SK-N-SH (cell line): ENCODE measurements at regions not wholly inside any gene's neighbourhood (a gene's known extent, or its start where the extent isn't known, plus 50 kb on each side); places are given as distances from the start of the nearest gene placed in this dataset.

Experiments used
- CTCF ChIA-PET: fragments of 300-600, 350-600 bp; formaldehyde crosslinking; extraction: SDS; loops from one replicate; lab custom pipeline; 2021; lab: Yijun Ruan, JAX
- POLR2A ChIA-PET: fragments of 350-600 bp; sonication (Branson Sonifier 250); formaldehyde crosslinking; extraction: SDS; loops from one replicate; lab custom pipeline; 2020; ENCODE audit warnings: antibody characterized with exemption, inconsistent platforms; lab: Yijun Ruan, JAX
- DNase-seq: peaks from one replicate; pipeline ENCODE4 v3.0.0; 2012
- H2AFZ ChIP-seq: fragments of 200-600 bp; sonication (generic); 2 replicates; pipeline ENCODE4 v1.8.1; 2016; ENCODE audit warnings: antibody characterized with exemption, mild to moderate bottlenecking, low read depth
- H3F3A ChIP-seq: fragments of 200-600 bp; sonication (generic); replicated peaks from 2 replicates; pipeline ENCODE3; 2016; ENCODE audit warnings: antibody characterized with exemption, mild to moderate bottlenecking; ENCODE audit not compliant: insufficient read depth
- H3K27ac ChIP-seq, 2 experiments: fragments of 200-500 bp in 1 of 2; fragments of 200-600 bp in 1 of 2; sonication (Bioruptor generic) in 1 of 2; sonication (generic), shearing (Covaris generic) in 1 of 2; 2 replicates each; pipeline versions ENCODE4 v1.5.1 to v1.6.1; 2014 to 2016; ENCODE audit warnings: low read depth in 2 of 2, inconsistent platforms in 1 of 2, low read length in 1 of 2, mild to moderate bottlenecking in 1 of 2, mixed read lengths in 1 of 2
- H3K27me3 ChIP-seq: fragments of 200-600 bp; sonication (generic), shearing (Covaris generic); 2 replicates; pipeline ENCODE4 v1.6.1; 2016; ENCODE audit warnings: mixed run types; ENCODE audit not compliant: insufficient read depth
- H3K36me3 ChIP-seq, 2 experiments: fragments of 200-500 bp in 1 of 2; fragments of 200-600 bp in 1 of 2; sonication (Bioruptor generic) in 1 of 2; sonication (generic) in 1 of 2; replicated peaks in 1 of 2; 2 replicates each; pipeline versions ENCODE3 to v1.5.1; 2014 to 2016; ENCODE audit warnings: low read length in 1 of 2, mild to moderate bottlenecking in 1 of 2; ENCODE audit not compliant: insufficient read depth in 2 of 2, control insufficient read depth in 1 of 2
- H3K4me1 ChIP-seq, 2 experiments: fragments of 200-500 bp in 1 of 2; fragments of 200-600 bp in 1 of 2; sonication (Bioruptor generic) in 1 of 2; sonication (generic), shearing (Covaris generic) in 1 of 2; 2 replicates each; pipeline versions ENCODE4 v1.5.1 to v1.6.1; 2014 to 2016; ENCODE audit warnings: low read depth in 1 of 2, low read length in 1 of 2, mixed run types in 1 of 2; ENCODE audit not compliant: insufficient read depth in 2 of 2, control insufficient read depth in 1 of 2
- H3K4me2 ChIP-seq: fragments of 200-600 bp; sonication (generic), shearing (Covaris generic); 2 replicates; pipeline ENCODE4 v1.6.1; 2017; ENCODE audit warnings: mixed run types
- H3K4me3 ChIP-seq, 2 experiments: fragments of 200-500 bp in 1 of 2; fragments of 200-600 bp in 1 of 2; sonication (Bioruptor generic) in 1 of 2; sonication (generic), shearing (Covaris generic) in 1 of 2; 2 replicates each; pipeline versions ENCODE4 v1.5.1 to v1.8.1; 2014 to 2016; ENCODE audit warnings: low read depth in 2 of 2, inconsistent platforms in 1 of 2, low read length in 1 of 2, mild to moderate bottlenecking in 1 of 2, mixed read lengths in 1 of 2, moderate library complexity in 1 of 2
- H3K79me2 ChIP-seq: fragments of 200-600 bp; sonication (generic); 2 replicates; pipeline ENCODE4 v1.8.1; 2017; ENCODE audit warnings: mild to moderate bottlenecking; ENCODE audit not compliant: insufficient read depth
- H3K9ac ChIP-seq: fragments of 200-600 bp; sonication (generic); 2 replicates; pipeline ENCODE4 v1.6.1; 2017; ENCODE audit warnings: mixed run types
- H3K9me2 ChIP-seq: fragments of 200-600 bp; sonication (generic); 2 replicates; pipeline ENCODE4 v1.6.1; 2017; ENCODE audit warnings: mixed run types
- H3K9me3 ChIP-seq: fragments of 200-600 bp; sonication (generic); 2 replicates; pipeline ENCODE4 v1.6.1; 2017; ENCODE audit warnings: mixed run types, mild to moderate bottlenecking, moderate library complexity
- H4K20me1 ChIP-seq: fragments of 200-600 bp; sonication (generic); 2 replicates; pipeline ENCODE4 v1.6.1; 2017; ENCODE audit warnings: mild to moderate bottlenecking, mixed run types; ENCODE audit not compliant: insufficient read depth
- CHD2 ChIP-seq: fragments of 150-350 bp; IDR thresholded peaks from 2 replicates; pipeline ENCODE4 v1.6.1; 2018; ENCODE audit warnings: low read length; ENCODE audit not compliant: partially characterized antibody
- CTCF ChIP-seq: fragments of 200-600 bp; sonication (generic); IDR thresholded peaks from 2 replicates; pipeline ENCODE4 v1.6.1; 2017; ENCODE audit warnings: antibody characterized with exemption, mild to moderate bottlenecking, moderate library complexity
- FOSL2 ChIP-seq: IDR thresholded peaks from 2 replicates; pipeline ENCODE4 v1.4.0; 2012; ENCODE audit warnings: low read depth, mild to moderate bottlenecking, moderate library complexity, borderline replicate concordance
- FOXJ3 ChIP-seq: sonication (generic); formaldehyde crosslinking; IDR thresholded peaks from 2 replicates; pipeline ENCODE4 v1.5.1; 2020; ENCODE audit warnings: mild to moderate bottlenecking, missing genetic modification reagents
- GATA2 ChIP-seq: sonication (generic); formaldehyde crosslinking; IDR thresholded peaks from 2 replicates; pipeline ENCODE4 v1.5.0; 2020; ENCODE audit warnings: mild to moderate bottlenecking, missing genetic modification reagents
- MAX ChIP-seq: IDR thresholded peaks from 2 replicates; pipeline ENCODE4 v1.4.0; 2012; ENCODE audit warnings: low read depth
- MEF2A ChIP-seq: IDR thresholded peaks from 2 replicates; pipeline ENCODE4 v1.4.0; 2012; ENCODE audit warnings: low read depth, borderline replicate concordance
- NRF1 ChIP-seq: IDR thresholded peaks from 2 replicates; pipeline ENCODE4 v1.6.1; 2012; ENCODE audit warnings: low read depth, mild to moderate bottlenecking, low read length
- RCOR1 ChIP-seq: fragments of 150-350 bp; IDR thresholded peaks from 2 replicates; pipeline ENCODE4 v1.6.1; 2017; ENCODE audit warnings: antibody characterized with exemption, low read length
- REST ChIP-seq: IDR thresholded peaks from 2 replicates; pipeline ENCODE4 v1.6.1; 2012; ENCODE audit warnings: mild to moderate bottlenecking, low read depth, low read length, moderate library complexity
- RFX5 ChIP-seq: IDR thresholded peaks from 2 replicates; pipeline ENCODE4 v1.6.1; 2012; ENCODE audit warnings: mild to moderate bottlenecking, improper control_type of control experiment, low read length
- RXRA ChIP-seq: IDR thresholded peaks from 2 replicates; pipeline ENCODE4 v1.4.0; 2012; ENCODE audit warnings: low read depth, mild to moderate bottlenecking, borderline replicate concordance
- TAF1 ChIP-seq: IDR thresholded peaks from 2 replicates; pipeline ENCODE4 v1.6.1; 2012; ENCODE audit warnings: low read depth, mild to moderate bottlenecking, low read length, moderate library complexity, borderline replicate concordance
- TCF12 ChIP-seq: IDR thresholded peaks from 2 replicates; pipeline ENCODE4 v1.4.0; 2012
- USF1 ChIP-seq: IDR thresholded peaks from 2 replicates; pipeline ENCODE4 v1.4.0; 2012; ENCODE audit warnings: low read depth, borderline replicate concordance
- YY1 ChIP-seq: IDR thresholded peaks from 2 replicates; pipeline ENCODE4 v1.4.0; 2012; ENCODE audit warnings: low read depth, mild to moderate bottlenecking
- WGBS: methylation state at CpG from one replicate; pipeline ENCODE4 v1.1.6; 2017; ENCODE audit warnings: low lambda C conversion rate; 5-methylcytosine and 5-hydroxymethylcytosine counted together

GRCh38 chr2:126449677-126450076, 206.3 kb upstream of the GYPC start (continued):
- TF ChIP-seq FOXJ3 (CRISPR knock-in tag) (no peak), TAF1 (no peak), MAX (no peak), NRF1 (no peak), CHD2 (no peak), MEF2A (no peak)

GRCh38 chr2:126463892-126464674, 191.9 kb upstream of the GYPC start:
- no peak overlapping the region for H3K9ac ChIP-seq
- 9% methylated on average over 8 of the region's 8 CpGs for WGBS
- TF ChIP-seq RXRA (no peak), RFX5 (no peak), TCF12 (no peak), GATA2 (CRISPR knock-in tag) (no peak), REST (no peak)
- no peaks in the 10 kb centered on the region for H3K79me2 ChIP-seq
- CTCF ChIA-PET = no interaction called here
- no peak overlapping the region for H3K4me3 ChIP-seq
- DNase-seq = no peak
- no peaks in the 10 kb centered on the region for H3K36me3 ChIP-seq
- POLR2A ChIA-PET = no interaction called here
- no peaks in the 10 kb centered on the region for H3K9me3 ChIP-seq
- no peaks in the 10 kb centered on the region for H4K20me1 ChIP-seq
- no peaks in the 10 kb centered on the region for H3K9me2 ChIP-seq
- H3K27ac ChIP-seq = no peak overlapping the region
- H3K4me1 ChIP-seq = no peaks in the 10 kb centered on the region
- H3F3A ChIP-seq = no peaks in the 10 kb centered on the region
- no peaks in the 10 kb centered on the region for H3K27me3 ChIP-seq
- no peak overlapping the region for H2AFZ ChIP-seq
- no peak overlapping the region for H3K4me2 ChIP-seq

GRCh38 chr2:126467367-126468054, 188.4 kb upstream of the GYPC start:
- CTCF ChIA-PET = no interaction called here
- H3K9ac ChIP-seq = no peak overlapping the region
- no peaks in the 10 kb centered on the region for H3K27me3 ChIP-seq
- H3K79me2 ChIP-seq = no peaks in the 10 kb centered on the region
- H4K20me1 ChIP-seq = no peaks in the 10 kb centered on the region
- no peak for DNase-seq
- POLR2A ChIA-PET = no interaction called here
- 13% methylated on average over 6 of the region's 6 CpGs for WGBS
- no peak overlapping the region for H3K4me3 ChIP-seq
- no peak overlapping the region for H2AFZ ChIP-seq
- no peaks in the 10 kb centered on the region for H3K9me2 ChIP-seq
- no peaks in the 10 kb centered on the region for H3K4me1 ChIP-seq
- H3K27ac ChIP-seq = no peak overlapping the region
- no peaks in the 10 kb centered on the region for H3F3A ChIP-seq
- H3K9me3 ChIP-seq = no peaks in the 10 kb centered on the region
- H3K4me2 ChIP-seq = no peak overlapping the region
- H3K36me3 ChIP-seq = no peaks in the 10 kb centered on the region
- TF ChIP-seq NRF1 (no peak), USF1 (no peak), RFX5 (no peak), RCOR1 (no peak), YY1 (no peak), CTCF (no peak), CHD2 (no peak), FOSL2 (no peak)
